Epidermal melanocyte (primary cell): ENCODE measurements at regions not wholly inside any gene's neighbourhood (a gene's known extent, or its start where the extent isn't known, plus 50 kb on each side); places are given as distances from the start of the nearest gene placed in this dataset.

Experiments used
- DNase-seq: peaks from one replicate; pipeline ENCODE4 v3.0.0; 2011; ENCODE audit warnings: low spot score; ENCODE audit not compliant: insufficient read length

DNA sequence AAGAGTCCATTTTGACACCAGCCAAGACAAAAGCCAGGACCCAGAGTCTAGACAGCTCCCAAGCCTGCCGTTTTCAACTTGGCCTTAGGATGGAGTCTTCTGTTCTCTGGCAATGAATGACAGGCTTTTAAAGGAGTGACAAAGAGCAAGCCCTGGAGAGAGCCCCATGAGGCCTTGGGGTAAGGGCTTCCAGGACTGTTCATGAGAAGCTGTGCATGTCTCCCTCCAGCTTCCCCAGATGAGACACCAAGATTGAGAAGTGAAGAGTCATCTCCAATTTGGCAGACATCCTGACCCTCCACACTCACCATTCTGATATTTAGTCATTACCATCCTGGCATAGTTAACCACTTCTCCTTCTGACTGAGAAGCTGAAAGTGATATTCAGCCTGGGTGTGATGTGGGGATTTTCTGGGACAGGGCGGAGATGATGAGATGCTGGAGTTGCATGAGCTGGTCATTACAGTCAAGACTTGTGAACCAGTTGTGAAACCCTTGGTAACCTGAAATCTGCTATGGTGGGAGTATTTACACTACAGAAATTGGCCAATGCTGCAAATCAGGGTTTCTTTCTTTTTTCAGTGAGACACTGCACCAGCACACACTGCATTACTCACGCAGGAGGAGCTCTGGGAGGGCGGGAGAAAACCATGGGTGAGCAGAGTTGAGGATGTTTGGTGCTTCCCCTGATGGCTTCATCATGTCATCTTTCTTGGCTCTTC is 77.8 kb downstream of the VCPKMT start:
- no peak for DNase-seq

DNA sequence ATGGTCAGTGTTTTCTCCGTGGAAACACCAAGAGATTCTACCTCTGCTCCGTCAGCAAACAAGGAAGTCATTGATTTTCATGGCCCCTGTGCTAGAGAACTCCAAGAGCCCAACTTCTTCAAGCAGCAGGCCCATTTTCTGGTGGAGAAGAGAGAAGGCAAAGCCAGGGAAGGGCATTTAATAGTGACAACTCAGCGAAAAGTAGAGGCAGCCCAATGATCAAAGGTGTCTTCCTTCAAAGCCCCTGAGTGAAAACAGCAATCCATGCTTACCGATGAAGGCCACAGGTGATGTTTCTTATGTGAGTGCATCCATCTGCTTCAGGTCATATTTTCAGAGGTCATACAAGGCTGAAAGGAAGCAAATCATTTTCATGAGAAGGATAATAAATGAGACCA is 77.3 kb downstream of the VCPKMT start:
- DNase-seq: no peak

DNA sequence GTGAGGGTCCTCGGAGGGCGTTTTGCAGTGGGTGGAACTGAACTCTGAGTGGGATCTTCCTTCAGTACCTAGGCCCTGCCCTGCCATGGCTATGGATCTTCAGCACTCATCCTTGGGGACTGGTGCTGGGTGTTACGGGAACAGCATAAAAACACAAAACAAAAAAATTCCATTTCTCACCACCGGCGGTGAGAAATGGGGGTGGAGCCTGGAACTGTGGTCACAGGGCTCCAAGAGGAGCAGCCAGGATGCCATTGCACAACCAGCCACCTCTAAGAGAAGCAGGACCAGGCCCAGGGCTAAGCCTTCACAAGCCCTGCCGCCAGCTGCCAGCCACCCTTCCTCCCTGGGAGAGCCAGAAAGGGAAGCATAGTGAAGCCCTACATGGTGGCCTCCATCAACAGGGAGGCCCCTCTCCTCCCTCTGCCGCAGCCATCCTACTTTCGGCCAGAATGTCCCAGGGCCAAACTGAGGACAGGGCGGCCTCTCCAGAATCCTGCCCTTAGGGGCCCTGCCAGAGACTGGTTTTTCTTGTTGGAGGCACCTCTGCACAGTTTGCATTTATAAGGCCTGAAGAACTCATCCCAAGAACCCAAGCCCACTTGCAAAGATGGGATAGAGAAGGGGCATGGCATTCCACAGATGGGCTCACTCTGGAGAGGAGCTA is 76.5 kb downstream of the VCPKMT start:
- no peak for DNase-seq

DNA sequence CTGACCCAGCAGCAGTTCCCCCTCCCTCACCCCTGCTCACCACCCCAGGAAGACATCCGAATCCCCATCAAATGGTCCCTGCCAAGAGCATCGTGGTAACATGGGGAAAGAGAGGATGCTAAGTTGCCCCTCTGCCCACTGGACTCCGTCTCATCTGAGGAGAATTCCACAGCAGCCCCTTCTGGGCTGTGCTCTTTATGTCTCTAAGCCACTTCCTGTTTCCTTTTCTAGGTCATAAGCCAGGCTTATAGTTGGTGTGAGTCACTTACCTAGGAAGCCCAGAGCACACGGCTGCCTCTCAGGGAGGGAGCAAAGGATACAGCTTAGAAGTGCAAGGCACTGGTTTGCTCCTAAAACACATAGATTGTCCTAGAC is 76.0 kb downstream of the VCPKMT start:
- DNase-seq: no peak

DNA sequence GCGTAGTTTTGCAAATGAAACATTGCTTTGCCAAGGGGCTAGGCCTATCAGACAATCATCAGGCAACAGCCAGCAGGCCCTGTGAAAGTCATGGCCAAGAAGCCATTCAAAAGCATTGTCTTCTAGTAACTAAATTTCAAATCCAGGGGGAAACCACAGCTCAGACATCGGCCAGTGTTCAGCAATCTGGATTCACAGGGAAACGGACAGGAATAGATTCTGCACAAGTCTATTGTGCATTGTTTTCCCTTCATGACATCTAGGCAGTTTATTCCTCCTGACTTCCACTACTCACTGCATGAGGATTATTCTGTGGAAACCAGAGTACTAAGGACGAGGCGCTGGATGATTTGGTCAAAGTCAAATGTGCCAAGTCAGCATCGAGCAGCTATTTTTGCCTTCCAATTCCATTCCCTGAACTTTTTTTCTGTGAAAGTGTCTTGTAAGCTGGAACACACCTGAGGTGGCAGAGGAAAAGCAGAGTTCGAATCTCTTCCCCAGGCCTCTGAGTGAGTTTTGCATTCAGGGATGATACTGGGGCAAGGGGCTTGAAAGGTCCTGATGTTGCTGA is 75.4 kb downstream of the VCPKMT start:
- no peak for DNase-seq

DNA sequence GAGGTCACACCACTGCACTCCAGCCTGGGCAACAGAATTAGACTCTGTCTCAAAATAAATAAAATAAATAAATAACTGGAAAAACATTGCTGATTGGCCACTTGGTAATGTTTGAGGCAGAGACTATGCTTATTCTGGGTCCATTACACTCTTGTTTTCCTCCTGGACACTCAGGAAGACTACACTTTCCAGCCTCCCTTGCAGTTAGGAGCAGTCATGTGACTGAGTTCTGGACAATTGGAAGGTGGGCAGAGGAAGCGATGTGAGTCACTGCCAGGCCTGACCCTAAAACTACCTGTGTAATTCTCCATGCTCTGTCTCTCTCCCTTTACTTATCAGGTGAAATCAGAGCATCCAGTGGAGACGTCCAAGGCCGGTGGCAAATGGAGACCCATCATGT is 74.4 kb downstream of the VCPKMT start:
- no peak for DNase-seq

DNA sequence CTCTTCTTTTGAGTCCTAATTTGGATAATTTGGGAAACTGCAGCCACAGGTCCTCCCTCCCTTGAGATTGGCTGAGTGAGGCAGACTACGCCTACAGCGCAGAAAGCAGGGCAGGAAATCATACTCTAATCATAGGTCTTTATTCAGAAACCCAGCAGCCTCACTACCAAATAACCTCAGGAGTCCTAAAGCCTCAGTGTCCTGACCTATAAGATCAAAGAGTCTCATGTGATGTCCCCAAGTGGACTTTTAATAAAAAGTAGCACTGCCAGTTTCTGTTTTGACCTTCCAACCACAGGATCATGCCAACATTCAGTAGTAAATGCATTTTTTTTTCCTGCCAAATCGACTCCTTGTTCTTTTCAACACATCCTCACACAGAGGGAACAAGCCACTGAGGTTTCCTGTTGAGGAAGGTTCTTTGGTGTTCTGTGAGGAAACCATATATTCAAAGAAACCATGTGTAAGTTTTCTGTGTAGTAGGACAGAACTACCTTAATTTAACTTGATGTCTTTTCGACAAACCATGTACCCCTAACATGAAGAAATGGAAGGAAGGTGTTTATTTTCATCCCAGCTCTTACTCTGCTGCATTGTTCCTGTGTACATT is 72.2 kb downstream of the VCPKMT start:
- DNase-seq: no peak

DNA sequence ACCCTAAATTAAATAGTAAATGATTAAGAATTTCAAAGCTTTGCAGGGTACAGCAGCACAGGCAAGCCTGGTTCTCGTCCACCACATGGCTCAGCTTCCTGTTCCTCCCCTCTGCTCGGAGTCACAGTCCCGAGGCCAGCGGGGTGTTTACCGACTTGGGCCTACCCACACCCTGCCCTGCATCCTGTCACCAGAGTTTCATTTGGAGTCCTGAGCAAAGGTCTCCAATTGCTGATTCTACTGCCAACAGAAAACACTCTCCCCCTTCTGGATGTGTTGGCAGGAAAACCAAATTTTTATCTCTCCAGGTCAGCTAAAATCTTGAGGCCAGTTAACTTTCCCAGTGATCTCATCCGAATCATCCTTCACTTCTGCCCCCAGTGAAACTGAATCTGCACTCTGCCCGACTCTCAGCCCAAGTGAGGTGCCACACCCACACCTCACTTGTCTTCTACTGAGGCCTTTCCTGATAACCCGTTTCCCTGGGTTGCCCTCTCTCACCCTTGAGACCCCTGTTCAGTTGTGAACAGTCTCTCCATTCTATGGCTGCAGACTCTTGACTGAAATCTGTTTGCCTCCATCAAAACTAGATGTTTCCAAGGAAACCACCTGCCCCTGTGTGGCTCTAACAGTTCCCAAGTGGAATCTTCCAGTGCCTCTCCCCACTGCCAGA is 71.2 kb downstream of the VCPKMT start:
- DNase-seq: no peak

DNA sequence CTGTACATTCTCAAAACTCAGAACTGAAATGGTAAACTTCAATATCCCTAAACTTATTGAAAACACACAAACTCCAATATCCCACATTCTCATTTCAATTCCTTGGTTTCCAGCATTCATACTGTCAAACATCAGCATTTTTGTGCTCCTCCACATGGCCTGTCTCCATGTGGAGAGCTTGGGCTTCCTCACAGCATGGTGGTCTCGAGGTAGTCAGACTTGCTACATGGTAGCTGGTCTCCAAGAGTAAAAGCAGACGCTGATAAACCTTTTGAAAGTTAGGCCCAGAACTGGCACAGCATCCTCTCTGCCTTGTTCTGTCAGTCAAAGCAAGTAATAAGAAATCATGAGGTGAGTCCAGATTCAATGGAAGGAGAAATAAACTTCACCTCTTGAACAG is 70.5 kb downstream of the VCPKMT start:
- no peak for DNase-seq

DNA sequence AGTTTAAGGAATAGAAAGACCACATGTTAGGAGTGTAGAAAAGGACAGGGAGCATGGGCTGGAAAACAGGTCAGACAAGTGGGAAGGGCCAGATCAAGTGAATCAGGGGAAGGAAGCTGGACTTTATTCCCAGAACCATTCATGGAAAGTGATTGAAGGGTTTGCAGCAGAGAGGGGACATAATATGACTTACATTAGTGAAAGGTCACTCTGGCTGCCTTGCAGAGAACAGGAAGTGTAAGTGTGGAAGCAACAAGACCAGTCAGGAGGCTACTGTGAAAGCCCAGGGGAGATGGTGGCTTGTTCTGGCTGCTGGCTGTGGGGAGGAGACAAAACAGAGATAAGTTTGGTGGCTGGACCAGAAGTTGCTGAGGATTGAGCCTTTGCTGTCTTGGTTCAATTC is 69.1 kb downstream of the VCPKMT start:
- no peak for DNase-seq

DNA sequence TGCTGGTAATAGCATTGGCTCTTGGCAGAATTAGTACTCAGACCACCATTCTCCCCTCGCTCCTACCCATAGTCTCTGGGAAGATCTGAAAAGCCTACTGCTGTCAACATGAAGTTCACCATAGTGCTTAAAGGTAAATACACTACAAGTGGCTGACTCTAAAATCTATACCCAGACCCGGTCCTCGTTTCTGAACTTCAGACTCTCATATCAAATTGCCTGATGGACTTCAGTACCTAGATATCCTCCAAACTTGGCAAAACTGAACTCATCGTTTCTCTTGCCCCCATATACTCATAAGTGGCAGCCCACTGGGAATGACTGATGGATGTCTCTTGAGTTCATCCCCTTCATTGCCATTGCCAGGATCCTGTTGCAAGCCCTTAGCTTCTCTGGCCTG is 67.3 kb downstream of the VCPKMT start:
- DNase-seq: no peak

DNA sequence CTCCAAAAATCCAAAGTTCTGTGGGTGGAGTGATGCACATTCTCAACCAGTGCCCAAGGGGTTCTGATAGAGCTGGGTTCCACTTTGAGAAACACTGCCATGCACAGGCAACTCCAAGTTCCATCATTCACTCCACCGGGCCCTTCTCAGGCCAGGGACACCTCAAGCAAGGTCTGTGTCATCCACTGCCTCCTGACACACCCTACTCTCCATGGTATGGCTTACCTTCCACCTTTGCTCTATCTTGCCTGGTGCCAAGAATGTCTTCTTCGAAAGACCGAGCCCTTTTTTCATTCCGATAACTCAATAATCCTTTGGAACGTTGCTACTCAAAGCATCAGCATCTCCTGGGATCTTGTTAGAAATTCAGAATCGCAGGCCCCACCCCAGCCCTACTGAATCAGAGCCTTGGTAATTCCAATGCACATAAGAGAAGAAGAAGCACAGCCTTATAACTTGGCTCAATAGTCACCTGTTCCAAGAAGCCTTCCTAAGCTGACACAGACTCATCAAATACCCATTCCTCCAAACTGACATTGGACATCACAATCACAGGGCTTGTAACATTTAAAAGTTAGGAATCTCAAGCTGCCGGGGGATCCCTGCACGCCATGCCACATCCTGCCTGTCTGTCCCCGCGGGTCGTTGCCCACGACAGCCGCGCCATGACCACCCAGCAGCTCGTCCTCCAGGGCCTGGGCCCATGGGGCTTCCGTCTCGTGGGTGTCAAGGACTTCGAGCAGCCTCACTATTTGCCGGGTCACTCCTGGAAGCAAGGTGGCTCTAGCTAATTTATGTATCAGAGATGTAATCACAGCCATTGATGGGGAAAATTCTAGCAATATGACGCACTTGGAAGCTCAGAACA is 66.4 kb downstream of the VCPKMT start:
- DNase-seq: no peak

DNA sequence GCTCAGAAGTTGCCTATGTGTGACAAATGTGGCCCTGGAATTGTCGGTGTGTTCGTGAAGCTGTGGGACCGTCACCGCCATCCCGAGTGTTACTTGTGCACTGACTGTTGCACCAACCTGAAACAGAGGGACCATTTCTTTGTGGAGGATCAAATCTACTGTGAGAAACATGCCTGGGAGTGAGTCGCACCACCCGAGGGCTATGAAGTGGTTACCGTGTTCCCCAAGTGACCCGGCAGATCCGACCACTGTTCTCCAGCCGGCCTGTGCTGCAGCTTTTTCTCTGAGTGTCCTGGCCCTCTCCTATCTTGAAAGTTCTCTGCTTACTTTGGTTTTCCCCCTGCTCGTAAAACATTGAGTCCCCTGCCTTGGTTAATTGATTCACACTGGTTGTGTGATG is 65.3 kb downstream of the VCPKMT start:
- DNase-seq: no peak

DNA sequence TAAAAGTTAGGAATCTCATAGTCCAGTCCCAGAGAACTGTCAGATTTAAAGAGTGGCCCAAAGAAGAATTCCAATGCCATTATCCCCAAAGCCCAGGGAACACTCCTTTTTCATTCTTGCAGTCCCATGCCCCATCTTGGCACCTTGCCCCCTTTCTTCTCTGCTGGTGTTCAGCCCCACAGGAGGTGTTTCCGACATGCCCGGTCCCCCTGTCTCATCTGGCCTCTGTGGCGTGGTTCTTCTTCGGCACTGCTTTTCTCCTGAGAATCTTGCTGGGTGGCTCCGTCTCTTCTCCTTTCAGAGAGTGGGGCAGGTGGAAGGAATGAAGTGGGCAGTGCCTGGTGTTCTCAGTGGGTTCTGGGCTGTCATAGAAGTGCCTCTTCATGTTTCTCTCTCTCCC is 64.7 kb downstream of the VCPKMT start:
- no peak for DNase-seq

DNA sequence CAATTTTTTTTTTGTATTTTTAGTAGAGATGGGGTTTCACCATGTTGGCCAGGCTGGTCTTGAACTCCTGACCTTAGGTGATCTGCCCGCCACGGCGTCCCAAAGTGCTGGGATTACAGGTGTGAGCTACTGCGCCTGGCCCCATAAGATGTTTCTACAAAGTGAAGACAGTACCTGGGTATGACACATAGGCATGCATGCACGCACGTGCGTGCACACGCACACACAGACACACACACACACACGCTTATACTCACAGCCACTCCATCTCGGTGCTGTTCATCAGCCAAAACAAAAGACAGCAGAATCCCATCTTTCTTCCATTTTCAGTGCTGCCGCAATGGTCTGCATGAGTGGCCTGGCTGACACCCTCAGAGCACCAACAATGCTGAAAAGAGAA is 63.9 kb downstream of the VCPKMT start:
- no peak for DNase-seq

DNA sequence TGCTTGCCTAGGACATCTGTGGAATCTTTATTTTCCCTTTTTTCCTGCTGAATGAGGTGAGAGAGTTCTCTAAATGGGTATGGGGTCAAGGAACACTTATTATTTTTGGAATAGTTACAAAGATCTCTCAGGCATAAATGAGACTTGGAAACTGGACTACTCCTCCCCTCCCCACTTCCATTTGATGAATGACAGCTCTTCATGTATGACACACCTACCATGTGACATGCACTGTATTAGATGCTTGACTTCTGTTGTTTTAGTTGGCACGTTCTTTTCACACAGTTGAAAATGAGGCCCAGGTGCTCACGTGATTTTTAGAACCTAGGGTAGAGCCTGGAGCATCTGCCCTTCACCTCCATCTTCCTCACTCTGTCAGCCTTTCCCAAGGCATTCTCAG is 62.4 kb downstream of the VCPKMT start:
- DNase-seq: no peak

DNA sequence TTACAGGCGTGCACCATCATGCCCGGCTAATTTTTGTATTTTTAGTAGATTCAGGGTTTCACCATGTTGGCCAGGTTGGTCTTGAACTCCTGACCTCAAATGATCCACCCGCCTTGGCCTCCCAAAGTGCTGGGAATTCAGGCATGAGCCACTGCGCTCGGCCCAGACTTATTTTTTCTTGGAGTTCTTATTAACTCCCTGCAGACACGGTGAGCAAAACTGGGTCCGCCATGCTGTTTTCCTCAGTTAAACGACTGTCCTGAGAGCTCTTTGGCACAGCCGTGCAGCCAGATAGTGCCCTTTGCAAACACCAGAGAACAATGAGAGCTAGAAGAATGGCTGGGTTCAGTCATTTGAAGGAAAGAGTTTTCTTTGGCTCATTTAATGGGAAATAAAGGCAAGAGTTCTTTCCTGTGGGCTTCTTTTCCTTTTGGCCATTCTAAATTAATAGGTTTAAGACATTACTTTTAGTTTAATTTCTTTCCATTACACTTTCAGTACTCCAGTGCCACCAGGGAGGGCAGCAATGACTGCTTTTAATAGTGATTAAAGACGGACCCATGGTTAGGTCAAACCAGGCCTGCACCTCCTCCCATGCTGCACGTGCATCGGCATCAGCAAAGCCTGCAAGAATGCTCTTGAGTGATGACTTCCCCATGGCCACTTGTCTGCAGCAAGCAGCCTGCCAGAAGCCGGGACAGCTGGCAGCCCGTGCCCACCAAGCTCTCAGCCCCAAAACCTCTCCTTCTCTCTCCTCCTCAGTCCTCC is 60.7 kb downstream of the VCPKMT start:
- DNase-seq: no peak

DNA sequence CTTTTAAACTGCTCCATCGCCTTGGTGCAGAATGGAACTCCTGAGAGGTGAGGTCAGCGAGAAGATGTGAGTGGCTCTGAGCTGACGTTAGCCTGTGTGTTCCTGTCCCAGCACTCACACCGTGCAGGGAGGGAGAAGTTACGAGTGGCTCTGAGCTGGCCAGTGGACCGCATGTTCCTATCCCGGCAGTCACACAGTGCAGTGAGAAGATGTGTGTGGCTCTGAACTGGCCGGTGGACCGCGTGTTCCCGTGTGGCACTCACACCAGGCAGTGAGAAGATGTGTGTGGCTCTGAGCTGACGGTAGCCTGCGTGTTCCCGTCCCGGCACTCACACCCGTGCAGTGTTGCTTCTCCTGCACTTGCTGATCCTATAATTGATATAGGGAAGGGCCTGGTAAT is 59.9 kb downstream of the VCPKMT start:
- no peak for DNase-seq

DNA sequence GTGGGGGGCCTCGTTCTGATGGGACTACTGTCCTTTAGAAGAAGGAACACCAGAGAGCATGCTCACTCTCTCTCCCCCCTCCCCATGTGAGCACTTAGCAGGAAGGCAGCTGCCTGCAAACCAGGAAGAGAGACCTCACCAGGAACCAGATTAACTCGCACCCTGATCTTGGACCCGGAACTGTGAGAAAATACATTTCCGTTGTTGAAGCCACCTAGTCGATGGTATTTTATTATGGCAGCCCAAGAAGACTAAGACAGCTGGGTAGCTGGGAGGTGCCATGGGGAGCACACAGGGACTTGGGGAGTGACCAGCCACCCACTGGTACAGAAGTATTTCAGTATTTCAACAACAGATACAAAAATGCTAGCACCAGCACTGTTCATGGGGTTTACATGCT is 59.0 kb downstream of the VCPKMT start:
- DNase-seq: no peak

DNA sequence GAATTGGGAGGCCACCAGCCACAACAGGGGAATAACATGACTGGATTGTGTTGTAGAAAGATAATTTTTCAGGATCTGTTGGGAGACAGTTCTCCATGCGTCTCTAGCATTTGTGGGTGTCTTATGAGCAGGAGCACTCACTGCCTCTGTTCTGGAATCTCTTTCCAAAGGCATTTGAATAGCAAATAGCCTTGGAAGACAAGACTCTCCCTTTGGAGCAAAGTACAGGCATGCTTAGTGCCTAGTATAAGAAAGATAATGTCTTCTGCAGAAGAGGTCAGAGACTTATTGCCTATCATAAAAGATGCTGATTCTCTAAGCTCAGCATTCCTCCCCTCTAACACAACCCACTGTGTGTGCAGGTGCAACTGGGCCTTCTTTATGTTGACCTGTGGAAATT is 58.3 kb downstream of the VCPKMT start:
- no peak for DNase-seq
